MM.1S (cell line): ENCODE measurements at regions not wholly inside any gene's neighbourhood (a gene's known extent, or its start where the extent isn't known, plus 50 kb on each side); places are given as distances from the start of the nearest gene placed in this dataset.

Source experiments
- CTCF ChIP-seq: fragments of 300-600 bp; sonication (generic); IDR thresholded peaks from 2 replicates; pipeline ENCODE4 v1.5.1; 2016; ENCODE audit warnings: antibody characterized with exemption, low read length, mixed read lengths
- EZH2 ChIP-seq: fragments of 300-600 bp; sonication (generic); optimal IDR thresholded peaks from 2 replicates; pipeline ENCODE3; 2017; ENCODE audit warnings: low read depth, mild to moderate bottlenecking, antibody characterized with exemption, low read length, mixed read lengths

DNA sequence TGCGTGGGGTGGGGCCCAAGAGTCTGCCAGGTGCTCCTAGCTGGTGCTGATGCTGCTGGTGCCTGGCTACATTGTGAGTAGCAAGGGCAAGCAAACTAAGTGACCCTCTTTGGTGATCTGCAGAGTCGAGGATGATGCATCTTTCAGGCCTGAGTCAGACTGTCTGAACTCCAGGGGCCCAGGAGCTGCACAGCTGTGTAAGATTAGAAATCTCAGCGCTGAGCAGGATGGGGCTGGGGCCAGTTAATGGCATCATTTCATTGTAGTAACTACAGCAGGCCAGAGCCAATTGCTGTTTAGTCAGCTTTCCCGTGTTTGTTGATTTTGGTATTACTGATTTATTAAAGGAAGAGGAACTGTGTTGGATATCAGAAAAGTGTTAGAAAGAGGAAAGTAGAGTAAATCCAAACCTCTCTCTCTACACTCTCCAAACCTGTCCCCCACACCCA, 365.2 kb downstream of the PAX1 start:
- no peak for TF ChIP-seq CTCF
- no peak for TF ChIP-seq EZH2
